Coronary artery (tissue), 2 donors: ENCODE measurements at regions not wholly inside any gene's neighbourhood (a gene's known extent, or its start where the extent isn't known, plus 50 kb on each side); places are given as distances from the start of the nearest gene placed in this dataset.

Experiments used
- DNase-seq: peaks from one replicate; pipeline ENCODE4 v3.0.0-alpha.2; 2017; ENCODE audit warnings: low spot score
- H3K27ac ChIP-seq, 2 donors: fragments of 200-600 bp; sonication (generic); one replicate each; pipeline ENCODE4 v1.5.1; 2016 to 2019
- H3K4me3 ChIP-seq: fragments of 200-600 bp; sonication (generic); 2 replicates; pipeline ENCODE4 v1.5.1; 2016; ENCODE audit warnings: mild to moderate bottlenecking, moderate library complexity
- TF ChIP-seq, protein P1 (sequence below): fragments of 200-600 bp; sonication (generic); IDR thresholded peaks from one replicate; pipeline ENCODE4 v1.5.1; 2019; ENCODE audit warnings: antibody characterized with exemption

DNA sequence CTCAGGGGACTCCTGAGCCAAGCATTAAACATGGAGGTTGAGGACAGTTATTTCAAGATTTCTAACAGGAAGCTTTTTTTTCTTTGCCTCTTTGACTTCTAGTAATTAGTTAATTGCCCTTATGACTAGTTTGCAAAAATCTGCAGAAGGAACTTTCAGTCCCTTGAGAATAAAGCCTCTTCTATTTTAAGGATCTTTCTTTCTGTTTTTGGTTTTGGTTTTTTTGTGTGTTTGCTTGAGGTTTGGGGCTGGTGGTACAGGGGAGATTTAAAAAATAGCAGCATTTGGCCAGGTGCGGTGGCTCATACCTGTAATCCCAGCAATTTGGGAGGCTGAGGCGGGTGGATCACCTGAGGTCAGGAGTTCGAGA, 259.3 kb downstream of the BMP7 start:
- TF ChIP-seq, protein P1, sequence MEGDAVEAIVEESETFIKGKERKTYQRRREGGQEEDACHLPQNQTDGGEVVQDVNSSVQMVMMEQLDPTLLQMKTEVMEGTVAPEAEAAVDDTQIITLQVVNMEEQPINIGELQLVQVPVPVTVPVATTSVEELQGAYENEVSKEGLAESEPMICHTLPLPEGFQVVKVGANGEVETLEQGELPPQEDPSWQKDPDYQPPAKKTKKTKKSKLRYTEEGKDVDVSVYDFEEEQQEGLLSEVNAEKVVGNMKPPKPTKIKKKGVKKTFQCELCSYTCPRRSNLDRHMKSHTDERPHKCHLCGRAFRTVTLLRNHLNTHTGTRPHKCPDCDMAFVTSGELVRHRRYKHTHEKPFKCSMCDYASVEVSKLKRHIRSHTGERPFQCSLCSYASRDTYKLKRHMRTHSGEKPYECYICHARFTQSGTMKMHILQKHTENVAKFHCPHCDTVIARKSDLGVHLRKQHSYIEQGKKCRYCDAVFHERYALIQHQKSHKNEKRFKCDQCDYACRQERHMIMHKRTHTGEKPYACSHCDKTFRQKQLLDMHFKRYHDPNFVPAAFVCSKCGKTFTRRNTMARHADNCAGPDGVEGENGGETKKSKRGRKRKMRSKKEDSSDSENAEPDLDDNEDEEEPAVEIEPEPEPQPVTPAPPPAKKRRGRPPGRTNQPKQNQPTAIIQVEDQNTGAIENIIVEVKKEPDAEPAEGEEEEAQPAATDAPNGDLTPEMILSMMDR: no peak
- H3K4me3 ChIP-seq: no peak overlapping the region
- no peak for DNase-seq
- H3K27ac ChIP-seq: no peak overlapping the region

DNA sequence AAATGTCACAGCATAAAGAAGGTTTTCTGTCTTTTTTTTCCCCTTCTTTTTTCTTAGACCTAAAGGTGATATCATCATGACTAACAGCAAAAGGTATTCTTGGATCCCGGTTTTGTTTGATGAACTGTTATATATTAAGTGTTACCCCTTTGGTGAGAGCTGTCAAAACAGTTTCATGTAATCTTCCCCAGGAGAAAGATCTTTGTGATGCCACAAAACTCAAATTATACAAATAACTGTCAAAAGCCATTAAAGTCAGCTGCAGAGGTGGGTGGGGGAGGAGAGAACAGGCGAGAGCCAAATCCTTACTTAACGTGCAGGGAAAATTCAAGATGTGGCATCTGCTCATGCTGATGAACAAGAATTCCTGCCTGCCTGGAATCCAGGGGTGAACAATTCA, 258.2 kb downstream of the BMP7 start:
- TF ChIP-seq, protein P1: no peak
- DNase-seq: no peak
- no peak overlapping the region for H3K27ac ChIP-seq
- H3K4me3 ChIP-seq: no peak overlapping the region

DNA sequence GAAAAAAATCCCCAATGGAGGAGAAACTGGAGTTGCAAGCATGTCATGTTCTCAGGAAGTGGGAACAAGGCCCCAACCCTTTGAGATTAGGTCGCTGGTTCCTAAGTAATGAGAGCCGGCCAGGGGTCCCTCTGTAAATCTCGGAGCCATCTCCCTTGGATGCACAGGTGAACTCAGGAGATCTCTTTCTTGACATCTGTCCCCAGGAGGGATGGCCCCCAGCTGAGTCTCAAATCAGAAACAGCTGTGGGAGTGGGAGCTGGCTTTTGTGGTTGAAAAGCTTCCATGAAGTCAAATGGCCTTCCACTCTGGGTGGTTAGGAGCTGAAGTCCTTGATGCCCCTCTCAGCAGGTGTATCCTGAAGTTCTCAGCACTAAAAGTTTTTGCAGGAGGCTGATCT, 257.1 kb downstream of the BMP7 start:
- H3K27ac ChIP-seq: no peak overlapping the region
- H3K4me3 ChIP-seq: no peak overlapping the region
- TF ChIP-seq, protein P1: no peak
- no peak for DNase-seq

DNA sequence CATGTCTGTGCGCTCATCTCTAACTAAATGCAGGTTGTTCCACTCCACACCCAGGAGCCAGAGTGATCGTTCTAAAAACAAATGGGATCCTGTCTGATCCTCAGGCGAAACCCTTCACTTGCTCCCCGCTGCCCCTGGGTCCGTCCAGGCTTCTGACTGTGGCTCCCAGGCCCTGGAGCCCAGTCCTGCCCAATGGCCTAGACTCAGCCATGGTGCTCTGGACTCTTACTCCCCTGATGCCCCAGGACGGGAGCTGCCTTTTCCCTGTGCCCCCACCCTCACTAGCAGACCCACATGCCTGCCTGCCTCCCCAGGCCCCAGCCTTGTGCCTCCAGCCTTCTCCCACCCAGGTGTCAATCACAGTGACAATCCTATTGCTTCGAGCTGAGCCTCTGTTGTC, 256.7 kb downstream of the BMP7 start:
- TF ChIP-seq, protein P1: no peak
- no peak overlapping the region for H3K27ac ChIP-seq
- DNase-seq: no peak
- H3K4me3 ChIP-seq: no peak overlapping the region

DNA sequence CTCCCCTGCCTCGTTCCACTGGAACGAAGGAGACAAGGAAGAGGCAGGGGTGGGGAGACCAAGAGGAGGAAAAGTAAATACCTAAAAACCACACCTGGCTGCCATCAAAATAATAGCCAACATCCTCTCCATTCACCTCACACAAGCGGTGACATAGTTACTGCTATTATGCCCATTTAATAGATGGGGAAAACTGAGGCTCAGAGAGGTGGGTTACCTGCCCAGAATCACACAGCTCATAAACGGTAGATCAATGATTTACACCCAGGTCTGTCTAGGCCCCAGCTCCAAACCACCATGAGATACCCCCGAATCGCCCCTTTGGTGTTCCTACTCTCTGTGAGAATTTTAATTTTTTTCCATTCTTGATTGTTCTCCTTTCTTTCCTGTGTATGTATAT, 253.8 kb downstream of the BMP7 start:
- no peak overlapping the region for H3K4me3 ChIP-seq
- H3K27ac ChIP-seq: no peak overlapping the region
- no peak for DNase-seq
- TF ChIP-seq, protein P1: no peak

DNA sequence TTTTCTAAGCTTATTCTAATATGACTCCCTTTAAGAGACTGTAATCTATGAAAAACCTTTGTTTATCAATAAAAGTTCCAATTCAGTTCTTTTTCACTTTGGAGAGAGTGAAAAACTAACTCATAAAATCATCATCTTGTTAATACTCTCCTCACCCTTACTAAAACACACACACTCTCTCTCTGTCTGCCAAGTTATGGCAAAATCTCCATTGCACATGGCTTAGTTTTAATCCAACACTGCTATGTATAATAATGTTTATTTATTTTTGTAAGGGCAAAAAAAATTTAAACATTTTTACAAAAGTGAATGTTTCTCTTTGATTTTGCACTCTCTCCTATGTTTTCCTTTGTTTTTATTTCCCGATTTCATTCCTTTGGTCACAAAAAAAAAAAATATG, 253.2 kb downstream of the BMP7 start:
- TF ChIP-seq, protein P1: no peak
- no peak overlapping the region for H3K4me3 ChIP-seq
- H3K27ac ChIP-seq: no peak overlapping the region
- no peak for DNase-seq

DNA sequence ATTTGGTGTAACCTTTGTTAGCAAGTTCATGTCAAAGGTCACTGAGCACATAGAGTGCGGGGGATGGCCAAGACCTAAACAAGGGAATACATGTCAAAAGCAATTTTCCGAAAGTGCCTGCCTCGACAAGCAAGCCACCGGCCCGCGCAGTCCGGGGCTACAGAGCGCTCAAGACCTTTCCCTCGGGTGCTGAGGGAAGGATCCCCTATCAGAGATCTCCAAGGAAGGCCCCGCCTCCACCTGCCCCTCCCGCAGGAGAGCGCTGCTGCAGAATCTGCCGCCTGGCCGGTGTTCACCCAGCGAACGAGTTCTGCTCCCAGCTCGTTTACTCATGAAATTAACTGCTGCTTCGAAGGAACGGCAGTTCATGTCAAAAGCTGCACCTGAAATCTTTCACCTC, 252.7 kb downstream of the BMP7 start:
- no peak overlapping the region for H3K27ac ChIP-seq
- TF ChIP-seq, protein P1: no peak
- no peak for DNase-seq
- H3K4me3 ChIP-seq: no peak overlapping the region
